AG09309 (cell line): ENCODE measurements at regions not wholly inside any gene's neighbourhood (a gene's known extent, or its start where the extent isn't known, plus 50 kb on each side); places are given as distances from the start of the nearest gene placed in this dataset.

Experiments used
- DNase-seq: peaks from one replicate; pipeline ENCODE4 v3.0.0-alpha.2; 2010; ENCODE audit warnings: low read depth
- H3K4me3 ChIP-seq: 2 replicates; pipeline ENCODE4 v1.5.1; 2011; ENCODE audit warnings: mild to moderate bottlenecking, low read depth, low read length, moderate library complexity; ENCODE audit not compliant: control insufficient read depth
- TF ChIP-seq, protein P1 (sequence below): IDR thresholded peaks from 2 replicates; pipeline ENCODE4 v1.5.1; 2011; ENCODE audit warnings: mild to moderate bottlenecking, low read depth, low read length, inconsistent platforms; ENCODE audit not compliant: insufficient read depth, control insufficient read depth; ENCODE audit errors: missing control alignments

DNA sequence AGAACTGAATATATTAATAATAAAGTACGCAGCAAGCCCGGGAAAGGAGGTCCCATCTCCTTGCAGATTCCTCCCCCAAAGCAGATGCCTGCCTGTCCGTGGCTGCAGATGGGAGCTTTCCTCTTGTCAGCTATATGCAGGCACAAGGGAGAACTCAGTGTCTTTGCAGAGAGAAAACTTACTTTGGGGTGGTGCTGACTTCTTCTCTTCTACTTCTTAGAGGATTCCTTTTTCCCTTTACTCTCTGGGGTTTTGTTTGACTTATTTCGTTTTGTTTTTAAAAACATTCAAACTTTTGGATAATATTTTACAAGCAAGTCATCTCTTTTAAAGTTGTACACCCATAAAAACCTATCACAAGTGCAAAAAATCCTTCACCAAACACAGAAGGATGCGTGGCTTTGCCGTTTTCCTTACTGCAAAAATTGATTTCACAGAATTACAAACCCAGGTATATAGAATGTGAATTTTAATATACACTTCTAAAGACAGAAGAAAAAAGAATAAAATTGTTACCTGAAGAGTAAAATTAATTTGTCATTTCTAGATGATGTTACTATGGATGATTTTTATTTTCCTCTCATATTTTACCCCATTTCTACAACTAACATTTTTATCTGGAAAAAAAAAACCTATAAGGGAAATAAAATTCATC, 65.3 kb upstream of the IGF1R start:
- H3K4me3 ChIP-seq: no peak overlapping the region
- DNase-seq: no peak
- TF ChIP-seq, protein P1, sequence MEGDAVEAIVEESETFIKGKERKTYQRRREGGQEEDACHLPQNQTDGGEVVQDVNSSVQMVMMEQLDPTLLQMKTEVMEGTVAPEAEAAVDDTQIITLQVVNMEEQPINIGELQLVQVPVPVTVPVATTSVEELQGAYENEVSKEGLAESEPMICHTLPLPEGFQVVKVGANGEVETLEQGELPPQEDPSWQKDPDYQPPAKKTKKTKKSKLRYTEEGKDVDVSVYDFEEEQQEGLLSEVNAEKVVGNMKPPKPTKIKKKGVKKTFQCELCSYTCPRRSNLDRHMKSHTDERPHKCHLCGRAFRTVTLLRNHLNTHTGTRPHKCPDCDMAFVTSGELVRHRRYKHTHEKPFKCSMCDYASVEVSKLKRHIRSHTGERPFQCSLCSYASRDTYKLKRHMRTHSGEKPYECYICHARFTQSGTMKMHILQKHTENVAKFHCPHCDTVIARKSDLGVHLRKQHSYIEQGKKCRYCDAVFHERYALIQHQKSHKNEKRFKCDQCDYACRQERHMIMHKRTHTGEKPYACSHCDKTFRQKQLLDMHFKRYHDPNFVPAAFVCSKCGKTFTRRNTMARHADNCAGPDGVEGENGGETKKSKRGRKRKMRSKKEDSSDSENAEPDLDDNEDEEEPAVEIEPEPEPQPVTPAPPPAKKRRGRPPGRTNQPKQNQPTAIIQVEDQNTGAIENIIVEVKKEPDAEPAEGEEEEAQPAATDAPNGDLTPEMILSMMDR: no peak

DNA sequence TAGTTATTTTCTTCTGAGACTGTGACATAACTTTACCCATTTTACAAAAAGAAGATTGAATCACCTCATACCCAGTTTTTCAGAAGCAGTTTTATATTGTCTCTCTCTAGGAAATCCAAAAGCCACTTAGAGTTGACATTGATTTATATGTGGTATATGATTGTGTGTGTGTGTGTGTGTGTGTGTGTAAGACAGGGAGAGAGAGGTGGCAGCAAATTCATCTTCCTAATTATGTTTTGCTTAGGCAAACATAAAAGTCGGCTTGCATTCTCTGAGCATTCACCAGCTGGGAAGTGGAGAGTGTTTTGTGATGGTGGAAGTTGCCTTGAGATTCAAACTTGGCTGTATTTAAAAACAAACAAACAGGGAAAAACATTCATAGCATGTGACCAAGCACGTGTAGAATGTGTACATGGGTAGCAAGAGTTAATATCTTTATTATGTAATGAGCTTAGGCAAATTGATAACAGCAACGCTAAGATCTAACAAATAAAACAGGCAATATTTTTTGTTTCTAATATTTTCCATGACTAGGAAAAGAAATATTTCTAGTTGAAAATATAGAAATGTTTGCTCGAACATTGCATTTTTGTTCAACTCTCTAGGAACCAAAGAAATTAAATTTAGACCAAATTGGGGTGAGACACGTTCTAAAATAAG, 64.4 kb upstream of the IGF1R start:
- no peak overlapping the region for H3K4me3 ChIP-seq
- no peak for DNase-seq
- TF ChIP-seq, protein P1: no peak

DNA sequence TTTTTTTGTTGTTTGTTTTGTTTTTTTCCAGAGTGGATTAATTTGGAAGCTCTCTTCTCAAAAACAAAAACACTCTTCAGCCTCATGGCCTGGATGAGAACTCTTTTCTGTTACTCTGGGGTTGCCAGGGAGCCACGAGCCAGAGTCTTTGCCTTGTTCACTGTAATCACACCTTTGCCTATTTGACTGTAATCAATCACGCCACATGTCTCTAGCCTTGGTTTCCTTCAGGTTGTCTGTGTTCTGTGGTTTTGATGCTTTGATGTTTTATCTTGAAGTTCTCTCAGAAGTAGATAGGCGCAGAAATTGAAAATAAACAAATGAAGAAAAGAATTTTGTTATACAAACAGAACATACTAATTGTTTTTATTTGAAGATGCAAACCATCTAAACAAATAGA, 62.3 kb upstream of the IGF1R start:
- TF ChIP-seq, protein P1: no peak
- DNase-seq: no peak
- H3K4me3 ChIP-seq: no peak overlapping the region

DNA sequence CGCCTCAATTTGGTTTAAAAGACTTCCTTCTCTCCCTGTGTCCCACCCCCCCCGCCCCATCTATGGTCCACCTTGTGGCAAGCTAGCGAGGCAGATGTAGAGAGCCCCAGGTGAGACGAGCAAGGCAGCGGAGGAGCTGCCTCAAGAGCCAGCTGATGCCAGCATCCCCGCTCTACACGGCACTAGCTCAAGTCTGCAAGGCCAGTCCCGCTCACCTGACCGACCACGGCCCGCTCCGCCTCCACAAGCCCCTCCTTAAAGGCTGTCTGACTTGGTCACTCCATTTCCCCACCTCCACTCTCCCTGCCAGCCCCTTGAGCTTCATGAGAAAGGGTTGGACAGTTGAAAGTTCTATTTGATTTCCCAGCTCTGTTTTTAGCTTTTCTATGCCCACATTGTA, 56.2 kb upstream of the IGF1R start:
- no peak overlapping the region for H3K4me3 ChIP-seq
- TF ChIP-seq, protein P1: no peak
- DNase-seq: no peak

DNA sequence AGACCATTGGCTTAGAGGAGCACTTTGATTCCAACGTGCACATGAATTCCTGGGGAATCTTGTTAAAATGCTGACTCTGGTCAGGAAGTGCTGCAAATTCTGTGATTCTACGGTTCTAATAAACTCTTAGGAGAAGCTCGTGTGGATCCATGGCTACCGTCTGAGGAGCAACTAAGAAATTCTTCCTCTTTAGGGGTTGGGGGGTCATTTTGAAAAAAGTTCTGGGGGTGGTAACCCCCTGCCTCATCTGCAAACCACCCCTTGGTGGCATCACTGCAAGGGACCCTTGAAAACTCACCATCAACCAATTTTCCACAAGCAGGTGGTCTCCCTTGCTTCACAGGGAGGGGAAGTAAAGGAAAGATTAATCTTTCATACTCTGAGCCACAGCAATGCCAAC, 52.2 kb upstream of the IGF1R start:
- DNase-seq: no peak
- TF ChIP-seq, protein P1: no peak
- H3K4me3 ChIP-seq: no peak overlapping the region

DNA sequence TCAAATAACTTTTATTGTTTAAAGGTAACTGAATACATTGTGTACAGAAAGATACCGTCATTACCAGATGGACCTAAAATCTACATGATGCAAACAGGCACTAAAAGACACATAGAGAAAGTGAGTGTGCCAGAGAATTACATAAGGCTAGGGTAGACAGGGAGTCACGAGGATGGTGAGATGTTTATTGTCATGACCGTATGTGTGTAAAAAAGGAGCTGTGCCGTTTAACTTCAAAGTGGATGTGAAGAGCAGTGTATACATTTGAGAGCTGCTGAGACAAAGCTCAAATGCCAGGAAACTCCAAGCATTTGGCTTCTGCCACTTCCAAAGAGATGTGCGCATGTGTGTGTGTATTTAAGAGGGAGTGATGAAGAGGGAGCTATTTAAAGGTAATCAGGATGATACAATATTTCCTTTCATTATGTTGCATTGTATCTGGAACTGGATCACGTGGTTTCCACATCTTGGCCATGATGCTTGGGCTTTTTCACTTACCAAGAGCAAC, 51.4 kb upstream of the IGF1R start:
- no peak for DNase-seq
- TF ChIP-seq, protein P1: no peak

More for the DNA sequence above, 51.4 kb upstream of the IGF1R start:
- H3K4me3 ChIP-seq: no peak overlapping the region
